ENCODE measurements at regions not wholly inside any gene's neighbourhood (a gene's known extent, or its start where the extent isn't known, plus 50 kb on each side); places are given as distances from the start of the nearest gene placed in this dataset.

- TF ChIP-seq POLR2AphosphoS5 (IDR thresholded peaks at IDR 0.05; ENCODE audit: insufficient read depth in 1 of 2, low read depth in 1 of 2) (no peak), CTCF (IDR thresholded peaks at IDR 0.05) (no peak)
Measured at GRCh38 chr19:27890696-27891095, 1322.3 kb downstream of the UQCRFS1 start.

Data from vagina (tissue), 2 donors.